Liver (tissue), 8 donors: ENCODE measurements at regions not wholly inside any gene's neighbourhood (a gene's known extent, or its start where the extent isn't known, plus 50 kb on each side); places are given as distances from the start of the nearest gene placed in this dataset.

Source experiments
- DNase-seq: peaks from one replicate; pipeline ENCODE4 v3.0.0-alpha.2; 2017; ENCODE audit warnings: low spot score
- H3K27ac ChIP-seq, 2 donors: one replicate each; pipeline ENCODE4 v1.7.0; 2013; ENCODE audit warnings: inconsistent platforms in 2 of 2, low read length in 2 of 2, control low read depth in 1 of 2, low read depth in 1 of 2, mild to moderate bottlenecking in 1 of 2
- H3K27me3 ChIP-seq, 4 donors: one replicate each; pipeline versions ENCODE4 v1.6.1 to v1.7.0; 2013; ENCODE audit warnings: low read length in 3 of 4, inconsistent platforms in 1 of 4, mild to moderate bottlenecking in 1 of 4, moderate library complexity in 1 of 4; ENCODE audit not compliant: control insufficient read depth in 4 of 4, insufficient read depth in 4 of 4
- H3K36me3 ChIP-seq, 4 donors: one replicate each; pipeline versions ENCODE4 v1.6.1 to v1.7.0; 2013; ENCODE audit warnings: low read length in 3 of 4, mild to moderate bottlenecking in 3 of 4, low read depth in 1 of 4, moderate library complexity in 1 of 4; ENCODE audit not compliant: control insufficient read depth in 4 of 4, insufficient read depth in 3 of 4
- H3K4me1 ChIP-seq, 4 donors: one replicate each; pipeline versions ENCODE4 v1.6.1 to v1.7.0; 2013; ENCODE audit warnings: low read length in 3 of 4, mild to moderate bottlenecking in 3 of 4, moderate library complexity in 1 of 4; ENCODE audit not compliant: control insufficient read depth in 4 of 4, insufficient read depth in 4 of 4
- H3K4me3 ChIP-seq, 3 donors: one replicate each; pipeline versions ENCODE4 v1.6.1 to v1.7.0; 2013; ENCODE audit warnings: low read length in 3 of 3, control low read depth in 1 of 3, low read depth in 1 of 3, mild to moderate bottlenecking in 1 of 3
- H3K9ac ChIP-seq, 2 donors: one replicate each; pipeline ENCODE4 v1.7.0; 2013; ENCODE audit warnings: low read length in 2 of 2, mild to moderate bottlenecking in 2 of 2, moderate library complexity in 2 of 2, control low read depth in 1 of 2, low read depth in 1 of 2
- H3K9me3 ChIP-seq, 4 donors: one replicate each; pipeline versions ENCODE4 v1.6.1 to v1.7.0; 2013; ENCODE audit warnings: low read length in 3 of 4; ENCODE audit not compliant: control insufficient read depth in 4 of 4
- EGR1 ChIP-seq, 2 donors: IDR thresholded peaks; 2 replicates each; pipeline ENCODE4 v1.6.1; 2016 to 2018; ENCODE audit warnings: antibody characterized with exemption in 2 of 2, low read depth in 2 of 2
- FOXA2 ChIP-seq: IDR thresholded peaks from 2 replicates; pipeline ENCODE4 v1.6.1; 2016; ENCODE audit warnings: antibody characterized with exemption
- GABPA ChIP-seq, 2 donors: IDR thresholded peaks in 1 of 2; conservative IDR thresholded peaks in 1 of 2; 2 replicates each; pipeline ENCODE4 v1.6.1; 2016; ENCODE audit warnings: antibody characterized with exemption in 2 of 2, mild to moderate bottlenecking in 1 of 2, moderate library complexity in 1 of 2
- HNF4A ChIP-seq, 2 donors: conservative IDR thresholded peaks; 2 replicates each; pipeline ENCODE4 v1.6.1; 2016; ENCODE audit warnings: antibody characterized with exemption in 2 of 2, mild to moderate bottlenecking in 2 of 2
- HNF4G ChIP-seq: IDR thresholded peaks from 2 replicates; pipeline ENCODE4 v1.6.1; 2016; ENCODE audit warnings: antibody characterized with exemption
- JUND ChIP-seq, 2 donors: IDR thresholded peaks; 2 replicates each; pipeline ENCODE4 v1.6.1; 2016; ENCODE audit warnings: antibody characterized with exemption in 2 of 2
- MAX ChIP-seq: IDR thresholded peaks from 2 replicates; pipeline ENCODE4 v1.6.1; 2016; ENCODE audit warnings: antibody characterized with exemption
- NR2F2 ChIP-seq: IDR thresholded peaks from 2 replicates; pipeline ENCODE4 v1.6.1; 2016; ENCODE audit warnings: antibody characterized with exemption
- RAD21 ChIP-seq, 2 donors: IDR thresholded peaks; 2 replicates each; pipeline ENCODE4 v1.6.1; 2016; ENCODE audit warnings: antibody characterized with exemption in 2 of 2, mild to moderate bottlenecking in 2 of 2
- REST ChIP-seq: IDR thresholded peaks from 2 replicates; pipeline ENCODE4 v1.6.1; 2016; ENCODE audit warnings: antibody characterized with exemption, mild to moderate bottlenecking
- RXRA ChIP-seq, 2 donors: IDR thresholded peaks; 2 replicates each; pipeline ENCODE4 v1.6.1; 2017 to 2018; ENCODE audit warnings: antibody characterized with exemption in 2 of 2, mild to moderate bottlenecking in 1 of 2
- YY1 ChIP-seq: IDR thresholded peaks from 2 replicates; pipeline ENCODE4 v1.6.1; 2016; ENCODE audit warnings: antibody characterized with exemption, mild to moderate bottlenecking
- ZBTB33 ChIP-seq: IDR thresholded peaks from 2 replicates; pipeline ENCODE4 v1.6.1; 2016; ENCODE audit warnings: antibody characterized with exemption
- WGBS: extraction: QIAGEN DNeasy Blood & Tissue Kit; methylation state at CpG from one replicate; pipeline ENCODE4 v1.1.7; 2013; 5-methylcytosine and 5-hydroxymethylcytosine counted together
- TF ChIP-seq, protein P1 (sequence below): fragments of 150-350 bp; IDR thresholded peaks from 2 replicates; pipeline ENCODE4 v1.5.1; 2017; ENCODE audit warnings: improper control_type of control experiment, low read depth, low read length; ENCODE audit not compliant: missing input control
- donor health status: healthy.
- donor health status: healthy.
- donor health status: healthy.
- donor health status: healthy.
- donor health status: healthy.

GRCh38 chr10:123351715-123352114 is 197.5 kb downstream of the BUB3 start (continued):
- TF ChIP-seq MAX (no peak), YY1 (no peak), RAD21 (IDR thresholded peaks at IDR 0.05) (no peak)

- whole genome bisulfite sequencing, result 80% methylated on average over 7 of the region's 7 CpGs
- Histone ChIP-seq H3K4me1 (no peaks in the 10 kb centered on the region), H3K27ac (no peak overlapping the region), H3K9ac (no peak overlapping the region), H3K9me3 (no peaks in the 10 kb centered on the region), H3K4me3 (no peak overlapping the region), H3K27me3 (no peaks in the 10 kb centered on the region), H3K36me3 (no peaks in the 10 kb centered on the region)
- DNase-seq, result no peak
- no peak for TF ChIP-seq RXRA (IDR thresholded peaks at IDR 0.05)
- no peak for TF ChIP-seq REST
- TF ChIP-seq, protein P1, sequence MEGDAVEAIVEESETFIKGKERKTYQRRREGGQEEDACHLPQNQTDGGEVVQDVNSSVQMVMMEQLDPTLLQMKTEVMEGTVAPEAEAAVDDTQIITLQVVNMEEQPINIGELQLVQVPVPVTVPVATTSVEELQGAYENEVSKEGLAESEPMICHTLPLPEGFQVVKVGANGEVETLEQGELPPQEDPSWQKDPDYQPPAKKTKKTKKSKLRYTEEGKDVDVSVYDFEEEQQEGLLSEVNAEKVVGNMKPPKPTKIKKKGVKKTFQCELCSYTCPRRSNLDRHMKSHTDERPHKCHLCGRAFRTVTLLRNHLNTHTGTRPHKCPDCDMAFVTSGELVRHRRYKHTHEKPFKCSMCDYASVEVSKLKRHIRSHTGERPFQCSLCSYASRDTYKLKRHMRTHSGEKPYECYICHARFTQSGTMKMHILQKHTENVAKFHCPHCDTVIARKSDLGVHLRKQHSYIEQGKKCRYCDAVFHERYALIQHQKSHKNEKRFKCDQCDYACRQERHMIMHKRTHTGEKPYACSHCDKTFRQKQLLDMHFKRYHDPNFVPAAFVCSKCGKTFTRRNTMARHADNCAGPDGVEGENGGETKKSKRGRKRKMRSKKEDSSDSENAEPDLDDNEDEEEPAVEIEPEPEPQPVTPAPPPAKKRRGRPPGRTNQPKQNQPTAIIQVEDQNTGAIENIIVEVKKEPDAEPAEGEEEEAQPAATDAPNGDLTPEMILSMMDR, result no peak
- no peak for TF ChIP-seq EGR1 (IDR thresholded peaks at IDR 0.05; ENCODE audit: low read depth in 2 of 2)
- TF ChIP-seq FOXA2, result no peak
- no peak for TF ChIP-seq MAX
- TF ChIP-seq JUND (IDR thresholded peaks at IDR 0.05), result no peak
Observed at GRCh38 chr10:123354521-123354920, 200.3 kb downstream of the BUB3 start.

GRCh38 chr10:123355748-123356481 is 201.7 kb downstream of the BUB3 start:
- Histone ChIP-seq H3K4me3 (no peak overlapping the region), H3K4me1 (no peaks in the 10 kb centered on the region), H3K27ac (no peak overlapping the region), H3K36me3 (no peaks in the 10 kb centered on the region), H3K9me3 (no peaks in the 10 kb centered on the region), H3K27me3 (no peaks in the 10 kb centered on the region), H3K9ac (no peak overlapping the region)
- WGBS, result 81% methylated on average over 6 of the region's 6 CpGs
- no peak for DNase-seq
- TF ChIP-seq, protein P1, result no peak
- TF ChIP-seq HNF4G, result no peak
- no peak for TF ChIP-seq GABPA (IDR thresholded peaks at IDR 0.05 in 1 of 2, conservative IDR thresholded peaks at IDR 0.05 in 1 of 2)
- no peak for TF ChIP-seq MAX
- no peak for TF ChIP-seq ZBTB33
- no peak for TF ChIP-seq HNF4A (conservative IDR thresholded peaks at IDR 0.05)
- no peak for TF ChIP-seq REST
- TF ChIP-seq EGR1 (IDR thresholded peaks at IDR 0.05; ENCODE audit: low read depth in 2 of 2), result no peak
- no peak for TF ChIP-seq NR2F2
- TF ChIP-seq YY1, result no peak
